GM23338 (cell line): ENCODE measurements at regions not wholly inside any gene's neighbourhood (a gene's known extent, or its start where the extent isn't known, plus 50 kb on each side); places are given as distances from the start of the nearest gene placed in this dataset.

Experiments
- ATAC-seq: fragments of 200-7000 bp; cut with Tn5 transposase; 3 replicates; pipeline ENCODE4 v1.9.1; 2020
- DNase-seq: peaks from one replicate; pipeline ENCODE4 v3.0.0-alpha.2; 2015; ENCODE audit warnings: low spot score
- H2AFZ ChIP-seq: fragments of 200-600 bp; sonication (generic); 2 replicates; pipeline ENCODE4 v1.8.0; 2016; ENCODE audit warnings: antibody characterized with exemption, mild to moderate bottlenecking, moderate library complexity
- H3F3A ChIP-seq: fragments of 200-600 bp; sonication (generic); replicated peaks from 2 replicates; pipeline ENCODE4 v1.8.0; 2017; ENCODE audit warnings: antibody characterized with exemption, mixed run types, low read depth
- H3K27ac ChIP-seq: fragments of 200-600 bp; sonication (generic); 2 replicates; pipeline ENCODE4 v1.6.1; 2016; ENCODE audit warnings: low read depth
- H3K27me3 ChIP-seq: fragments of 200-600 bp; sonication (generic); 2 replicates; pipeline ENCODE4 v1.8.0; 2016; ENCODE audit warnings: mild to moderate bottlenecking, mixed run types, moderate library complexity; ENCODE audit not compliant: insufficient read depth
- H3K36me3 ChIP-seq: fragments of 200-600 bp; sonication (generic); 2 replicates; pipeline ENCODE4 v1.8.0; 2016; ENCODE audit warnings: mild to moderate bottlenecking; ENCODE audit not compliant: insufficient read depth
- H3K4me1 ChIP-seq: fragments of 200-600 bp; sonication (generic); 2 replicates; pipeline ENCODE4 v1.8.0; 2016; ENCODE audit warnings: mild to moderate bottlenecking, moderate library complexity; ENCODE audit not compliant: insufficient read depth
- H3K4me2 ChIP-seq: fragments of 200-600 bp; sonication (generic); 2 replicates; pipeline ENCODE4 v1.7.1; 2017; ENCODE audit warnings: mixed run types
- H3K4me3 ChIP-seq: fragments of 200-600 bp; sonication (generic); 2 replicates; pipeline ENCODE4 v1.6.1; 2016; ENCODE audit warnings: mixed run types
- H3K79me2 ChIP-seq: fragments of 200-600 bp; sonication (generic); replicated peaks from 2 replicates; pipeline ENCODE4 v1.8.0; 2017; ENCODE audit warnings: mild to moderate bottlenecking; ENCODE audit not compliant: insufficient read depth
- H3K9me2 ChIP-seq: fragments of 200-600 bp; sonication (generic); 2 replicates; pipeline ENCODE4 v1.8.0; 2017; ENCODE audit not compliant: insufficient read depth
- H4K20me1 ChIP-seq: fragments of 200-600 bp; sonication (generic); replicated peaks from 2 replicates; pipeline ENCODE4 v1.8.0; 2017; ENCODE audit warnings: mild to moderate bottlenecking; ENCODE audit not compliant: insufficient read depth
- H3K27ac Mint-ChIP-seq: 2 replicates; pipeline ENCODE4 v1.8.0; 2020; ENCODE audit warnings: inconsistent platforms, mild to moderate bottlenecking, moderate library complexity, mixed read lengths
- H3K27me3 Mint-ChIP-seq: 3 replicates; pipeline ENCODE4 v1.8.0; 2022; ENCODE audit warnings: low read depth, mild to moderate bottlenecking, moderate library complexity, mixed read lengths, inconsistent platforms; ENCODE audit not compliant: insufficient read depth, poor library complexity
- H3K36me3 Mint-ChIP-seq: 3 replicates; pipeline ENCODE4 v1.8.0; 2021; ENCODE audit warnings: low read depth, mild to moderate bottlenecking, inconsistent platforms, moderate library complexity, mixed read lengths
- H3K4me1 Mint-ChIP-seq: 3 replicates; pipeline ENCODE4 v1.8.0; 2020; ENCODE audit warnings: mild to moderate bottlenecking, inconsistent platforms, mixed read lengths
- H3K4me3 Mint-ChIP-seq: 3 replicates; pipeline ENCODE4 v1.8.0; 2021; ENCODE audit warnings: moderate library complexity, mild to moderate bottlenecking, inconsistent platforms, mixed read lengths
- H3K9me3 Mint-ChIP-seq: 3 replicates; pipeline ENCODE4 v1.8.0; 2020; ENCODE audit warnings: moderate library complexity, mild to moderate bottlenecking, inconsistent platforms, mixed read lengths
- EZH2 ChIP-seq: fragments of 200-600 bp; sonication (generic); IDR thresholded peaks from one replicate; pipeline ENCODE4 v1.8.0; 2017; ENCODE audit warnings: antibody characterized with exemption, mild to moderate bottlenecking, low read depth; ENCODE audit not compliant: unreplicated experiment
- EZH2phosphoT487 ChIP-seq: fragments of 200-600 bp; sonication (generic); IDR thresholded peaks from one replicate; pipeline ENCODE4 v1.8.1; 2018; ENCODE audit warnings: antibody characterized with exemption; ENCODE audit not compliant: unreplicated experiment
- ZNF331 ChIP-seq: fragments of 250-450 bp; sonication (Bioruptor Pico); IDR thresholded peaks from 2 replicates; pipeline ENCODE4 v1.5.0; 2020; ENCODE audit warnings: low read depth, mild to moderate bottlenecking, moderate library complexity
- TF ChIP-seq, protein P1 (sequence below), 2 experiments: fragments of 200-600 bp in 1 of 2; sonication (generic) in 1 of 2; conservative IDR thresholded peaks; 2 replicates each; pipeline versions ENCODE4 v1.5.1 to v1.6.1; 2016 to 2017; ENCODE audit warnings: antibody characterized with exemption in 2 of 2, low read depth in 2 of 2, mild to moderate bottlenecking in 2 of 2, moderate library complexity in 1 of 2

DNA sequence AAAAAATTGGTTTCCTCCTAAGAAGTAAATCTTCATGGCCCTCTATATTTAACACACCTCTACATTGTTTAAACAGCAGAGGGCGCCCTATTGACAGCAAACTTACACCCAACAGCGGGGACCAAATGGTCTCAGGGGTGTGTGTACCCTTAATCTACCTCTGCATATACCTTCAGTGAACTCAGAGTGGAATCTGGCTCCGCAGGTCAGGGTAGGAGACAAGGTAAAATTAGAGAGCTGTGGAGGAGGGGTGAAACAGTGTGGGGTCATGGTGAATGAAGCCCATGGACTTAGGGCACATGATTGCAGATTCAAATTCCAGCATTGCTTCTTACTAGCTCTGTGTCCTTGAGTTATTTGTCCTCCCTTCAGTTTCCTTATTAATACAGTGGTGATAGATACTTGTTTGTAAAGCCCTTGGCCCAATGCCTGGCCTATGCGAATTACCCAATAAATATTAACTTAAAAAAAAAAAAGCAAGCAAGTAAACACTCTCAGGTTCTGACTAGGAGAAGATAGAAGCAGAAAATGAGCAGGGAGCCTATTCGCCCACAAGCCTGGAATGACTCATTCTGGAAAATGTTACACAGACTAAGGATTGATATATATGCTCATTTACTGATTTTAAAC lies 122.9 kb downstream of the CAVIN4 start:
- no peaks in the 10 kb centered on the region for H3K9me2 ChIP-seq
- DNase-seq (peak; percentile 85), ATAC-seq (peak; percentile 94)
- Mint-ChIP-seq H3K4me3 (no peak overlapping the region), H3K9me3 (peaks cover 1% of the 10 kb centered on the region), H3K27me3 (peaks cover 2% of the 10 kb centered on the region), H3K36me3 (no peaks in the 10 kb centered on the region), H3K4me1 (peaks cover 11% of the 10 kb centered on the region), H3K27ac (no peak overlapping the region)
- H3K79me2 ChIP-seq: no peaks in the 10 kb centered on the region
- no peaks in the 10 kb centered on the region for H3F3A ChIP-seq
- H3K36me3 ChIP-seq: no peaks in the 10 kb centered on the region
- no peaks in the 10 kb centered on the region for H4K20me1 ChIP-seq
- no peak overlapping the region for H3K4me3 ChIP-seq
- no peak overlapping the region for H3K27ac ChIP-seq
- no peak overlapping the region for H3K4me2 ChIP-seq
- TF ChIP-seq EZH2 (no peak), EZH2phosphoT487 (no peak)
- TF ChIP-seq, protein P1, sequence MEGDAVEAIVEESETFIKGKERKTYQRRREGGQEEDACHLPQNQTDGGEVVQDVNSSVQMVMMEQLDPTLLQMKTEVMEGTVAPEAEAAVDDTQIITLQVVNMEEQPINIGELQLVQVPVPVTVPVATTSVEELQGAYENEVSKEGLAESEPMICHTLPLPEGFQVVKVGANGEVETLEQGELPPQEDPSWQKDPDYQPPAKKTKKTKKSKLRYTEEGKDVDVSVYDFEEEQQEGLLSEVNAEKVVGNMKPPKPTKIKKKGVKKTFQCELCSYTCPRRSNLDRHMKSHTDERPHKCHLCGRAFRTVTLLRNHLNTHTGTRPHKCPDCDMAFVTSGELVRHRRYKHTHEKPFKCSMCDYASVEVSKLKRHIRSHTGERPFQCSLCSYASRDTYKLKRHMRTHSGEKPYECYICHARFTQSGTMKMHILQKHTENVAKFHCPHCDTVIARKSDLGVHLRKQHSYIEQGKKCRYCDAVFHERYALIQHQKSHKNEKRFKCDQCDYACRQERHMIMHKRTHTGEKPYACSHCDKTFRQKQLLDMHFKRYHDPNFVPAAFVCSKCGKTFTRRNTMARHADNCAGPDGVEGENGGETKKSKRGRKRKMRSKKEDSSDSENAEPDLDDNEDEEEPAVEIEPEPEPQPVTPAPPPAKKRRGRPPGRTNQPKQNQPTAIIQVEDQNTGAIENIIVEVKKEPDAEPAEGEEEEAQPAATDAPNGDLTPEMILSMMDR (conservative IDR thresholded peaks at IDR 0.05; ENCODE audit: low read depth in 2 of 2): peak; percentile 81 to 96
- H3K27me3 ChIP-seq: no peaks in the 10 kb centered on the region
- H3K4me1 ChIP-seq: no peaks in the 10 kb centered on the region
- H2AFZ ChIP-seq: no peak overlapping the region

DNA sequence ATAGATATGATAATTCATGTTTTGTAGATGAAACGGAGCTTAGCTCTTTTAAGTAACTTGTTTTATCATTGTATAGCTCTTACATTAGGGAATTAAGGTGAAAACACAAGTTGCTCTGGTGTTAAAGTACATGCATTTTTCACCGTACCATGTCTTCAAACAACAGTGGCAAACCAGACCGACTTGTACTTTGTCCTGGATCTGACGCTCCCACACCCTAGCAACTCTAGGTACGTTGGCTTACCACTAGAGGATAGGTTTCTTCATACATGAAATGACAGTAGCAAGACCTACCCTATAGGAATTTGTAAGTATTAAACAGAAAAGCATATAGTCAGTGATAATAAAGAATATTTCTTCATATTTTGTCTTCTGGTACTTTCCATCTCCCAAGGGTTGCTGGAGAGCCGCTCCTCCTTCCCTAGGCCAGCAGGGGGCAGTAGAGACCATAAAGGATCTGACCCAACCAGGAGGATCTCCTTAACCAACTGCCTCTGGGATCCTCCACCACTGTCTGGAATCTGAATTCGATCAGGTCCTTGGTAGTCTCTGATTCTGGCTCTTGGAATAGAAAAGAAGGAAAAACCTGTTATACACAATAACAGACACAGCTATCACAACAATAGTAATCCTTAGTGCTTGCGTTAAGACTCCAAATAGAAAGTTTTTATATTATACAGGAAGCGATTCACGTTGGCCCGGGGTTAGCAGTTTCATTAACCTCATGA lies 136.7 kb downstream of the CAVIN4 start:
- H3K4me3 Mint-ChIP-seq: no peak overlapping the region
- peaks cover 8% of the 10 kb centered on the region; the same call in 1 of the 2 replicates for H3K9me2 ChIP-seq
- H3K27me3 ChIP-seq: no peaks in the 10 kb centered on the region
- ATAC-seq: peak; percentile 97
- H3K27ac ChIP-seq: no peak overlapping the region
- H3K9me3 Mint-ChIP-seq: peaks cover 37% of the 10 kb centered on the region
- no peaks in the 10 kb centered on the region for H3K79me2 ChIP-seq
- no peaks in the 10 kb centered on the region for H3K4me1 Mint-ChIP-seq
- peaks cover 10% of the 10 kb centered on the region; the same call in 1 of the 2 replicates for H3K36me3 ChIP-seq
- peak; percentile 88 for DNase-seq
- H3K4me2 ChIP-seq: no peak overlapping the region
- H3K4me3 ChIP-seq: no peak overlapping the region
- H3K36me3 Mint-ChIP-seq: peaks cover 24% of the 10 kb centered on the region
- no peak overlapping the region for H3K27ac Mint-ChIP-seq
- TF ChIP-seq, protein P1 (conservative IDR thresholded peaks at IDR 0.05; ENCODE audit: low read depth in 2 of 2): peak; percentile 92 to 97
- TF ChIP-seq ZNF331: no peak
- no peaks in the 10 kb centered on the region for H4K20me1 ChIP-seq
- peak overlapping the region; percentile 8; the same call in 1 of the 2 replicates for H2AFZ ChIP-seq
- peaks cover 4% of the 10 kb centered on the region for H3K27me3 Mint-ChIP-seq
- no peaks in the 10 kb centered on the region for H3K4me1 ChIP-seq
- H3F3A ChIP-seq: no peaks in the 10 kb centered on the region
